A549 (cell line): ENCODE measurements at regions not wholly inside any gene's neighbourhood (a gene's known extent, or its start where the extent isn't known, plus 50 kb on each side); places are given as distances from the start of the nearest gene placed in this dataset.

Source experiments
- CBX2 ChIP-seq: fragments of 200-600 bp; sonication (generic); IDR thresholded peaks from 2 replicates; pipeline ENCODE4 v1.6.1; 2016; ENCODE audit warnings: low read depth, mild to moderate bottlenecking, borderline replicate concordance
- CHD2 ChIP-seq: fragments of 150-350 bp; IDR thresholded peaks from 2 replicates; pipeline ENCODE4 v1.6.1; 2014; ENCODE audit warnings: low read length; ENCODE audit not compliant: partially characterized antibody
- CHD4 ChIP-seq: fragments of 200-600 bp; sonication (generic); IDR thresholded peaks from 2 replicates; pipeline ENCODE4 v1.6.1; 2016; ENCODE audit warnings: antibody characterized with exemption, mild to moderate bottlenecking, borderline replicate concordance
- CTCF ChIP-seq: fragments of >200 bp; sonication (Bioruptor Twin); formaldehyde crosslinking; IDR thresholded peaks from 3 replicates; pipeline ENCODE4 v1.5.1; 2016
- JUNB ChIP-seq: fragments of >200 bp; sonication (Bioruptor Twin); formaldehyde crosslinking; IDR thresholded peaks from 2 replicates; pipeline ENCODE4 v1.6.1; 2016
- MAFK ChIP-seq: fragments of 450-650 bp; IDR thresholded peaks from 2 replicates; pipeline ENCODE4 v1.6.1; 2014; ENCODE audit not compliant: partially characterized antibody
- MYC ChIP-seq: IDR thresholded peaks from 2 replicates; pipeline ENCODE4 v1.6.1; 2012; ENCODE audit warnings: mild to moderate bottlenecking, inconsistent platforms, low read length, improper control_type of control experiment, borderline replicate concordance
- USF2 ChIP-seq: fragments of 450-650 bp; IDR thresholded peaks from 2 replicates; pipeline ENCODE4 v1.6.1; 2014; ENCODE audit warnings: antibody characterized with exemption
- TF ChIP-seq, protein P1 (sequence below): IDR thresholded peaks from 2 replicates; pipeline ENCODE4 v1.6.1; 2012

DNA sequence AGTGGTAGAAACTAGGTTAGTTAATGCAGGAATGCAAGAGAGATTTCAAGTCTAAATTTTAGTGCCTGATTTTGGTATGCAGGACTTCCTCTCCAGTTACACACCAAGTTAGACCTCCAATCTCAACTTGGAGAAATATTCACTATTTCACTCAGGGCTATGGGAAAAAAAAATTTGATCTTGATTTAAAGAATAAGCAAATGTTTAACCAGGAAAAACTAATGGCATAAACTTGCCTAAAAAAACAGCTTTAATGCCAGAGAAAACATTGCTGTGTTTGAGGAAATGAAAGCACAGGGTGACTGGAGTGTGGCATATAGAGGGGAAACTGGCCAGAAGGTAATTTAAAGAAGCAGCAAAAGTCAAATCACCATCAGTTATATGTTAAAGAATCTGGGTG, 575.4 kb upstream of the LRRC4C start:
- TF ChIP-seq, protein P1, sequence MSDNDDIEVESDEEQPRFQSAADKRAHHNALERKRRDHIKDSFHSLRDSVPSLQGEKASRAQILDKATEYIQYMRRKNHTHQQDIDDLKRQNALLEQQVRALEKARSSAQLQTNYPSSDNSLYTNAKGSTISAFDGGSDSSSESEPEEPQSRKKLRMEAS, result no peak
- TF ChIP-seq USF2 (no peak), CBX2 (no peak), JUNB (no peak), CHD2 (no peak), CHD4 (no peak), CTCF (no peak), MYC (no peak), MAFK (no peak)
